ENCODE measurements at regions not wholly inside any gene's neighbourhood (a gene's known extent, or its start where the extent isn't known, plus 50 kb on each side); places are given as distances from the start of the nearest gene placed in this dataset.

DNA sequence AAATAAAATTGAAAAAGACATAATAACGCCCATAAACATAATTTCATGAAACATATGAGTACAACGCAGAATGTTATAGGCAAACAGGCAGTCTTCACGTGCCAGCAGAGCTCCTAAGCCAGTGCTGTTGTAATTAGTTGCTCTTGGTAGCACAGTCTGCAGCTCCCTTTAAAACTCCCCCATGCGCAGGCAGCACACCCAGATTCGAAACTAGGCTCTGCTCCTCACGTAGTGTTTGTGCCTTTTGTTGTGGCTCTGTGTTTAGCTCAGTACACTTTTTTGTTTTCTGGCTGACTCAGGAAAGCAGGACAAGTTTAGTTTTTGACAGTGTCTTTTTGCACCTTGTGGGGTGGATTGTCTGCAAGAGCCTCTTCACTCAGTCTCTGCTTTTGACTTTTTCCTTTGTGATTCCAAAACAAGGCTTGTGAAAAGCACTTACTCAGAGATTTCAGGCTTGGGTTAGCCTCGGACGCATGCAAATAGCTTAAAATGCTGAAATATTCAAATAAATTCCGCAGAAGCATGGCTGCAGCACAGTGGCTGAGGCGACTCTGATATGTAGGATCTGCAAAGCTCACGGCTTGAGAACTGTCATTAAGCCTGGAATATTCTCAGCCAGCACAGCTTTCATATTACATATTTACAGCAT is 113.6 kb downstream of the IRX1 start:
- DNase-seq (no peak), ATAC-seq (ENCODE audit: low read depth) (no peak)
- Histone ChIP-seq H3K4me2 (replicated peaks; ENCODE audit: low read depth, low read length, poor library complexity, severe bottlenecking) (no peak overlapping the region), H3K36me3 (replicated peaks in 1 of 2; ENCODE audit: control extremely low read depth in 1 of 2, control insufficient read depth in 1 of 2, extremely low read depth in 1 of 2, insufficient read depth in 2 of 2, low read length in 1 of 2) (no peaks in the 10 kb centered on the region), H2AFZ (ENCODE audit: insufficient read depth, low read depth, low read length, poor library complexity, severe bottlenecking) (no peak overlapping the region), H3K27me3 (replicated peaks in 1 of 4; ENCODE audit: control extremely low read depth in 1 of 4, control insufficient read depth in 3 of 4, insufficient read depth in 4 of 4, low read length in 3 of 4) (no peaks in the 10 kb centered on the region), H3K4me1 (ENCODE audit: control insufficient read depth in 2 of 2, insufficient read depth in 2 of 2, low read length in 2 of 2) (no peaks in the 10 kb centered on the region), H3K4me3 (ENCODE audit: control extremely low read depth in 1 of 5, extremely low read depth in 1 of 5, insufficient read depth in 1 of 5, low read depth in 2 of 5, low read length in 4 of 5) (no peak overlapping the region), H4K20me1 (ENCODE audit: control insufficient read depth, insufficient read depth, low read length, poor library complexity, severe bottlenecking) (no peaks in the 10 kb centered on the region), H3K79me2 (ENCODE audit: control insufficient read depth, insufficient read depth, low read length) (no peaks in the 10 kb centered on the region), H3K27ac (ENCODE audit: low read length in 2 of 2) (no peak overlapping the region), H3K9me3 (ENCODE audit: control extremely low read depth in 1 of 3, control insufficient read depth in 2 of 3, insufficient read depth in 1 of 3, low read length in 2 of 3) (no peaks in the 10 kb centered on the region), H3K9ac (ENCODE audit: low read length) (no peak overlapping the region)
- ChIA-PET CTCF (no interaction called here), POLR2A (no interaction called here)
- H3K27ac Mint-ChIP-seq, result no peak overlapping the region
- no peak for TF ChIP-seq EZH2 (IDR thresholded peaks at IDR 0.05; ENCODE audit: borderline replicate concordance, insufficient read depth, low read depth, low read length, poor library complexity, severe bottlenecking)
- TF ChIP-seq, protein P1, sequence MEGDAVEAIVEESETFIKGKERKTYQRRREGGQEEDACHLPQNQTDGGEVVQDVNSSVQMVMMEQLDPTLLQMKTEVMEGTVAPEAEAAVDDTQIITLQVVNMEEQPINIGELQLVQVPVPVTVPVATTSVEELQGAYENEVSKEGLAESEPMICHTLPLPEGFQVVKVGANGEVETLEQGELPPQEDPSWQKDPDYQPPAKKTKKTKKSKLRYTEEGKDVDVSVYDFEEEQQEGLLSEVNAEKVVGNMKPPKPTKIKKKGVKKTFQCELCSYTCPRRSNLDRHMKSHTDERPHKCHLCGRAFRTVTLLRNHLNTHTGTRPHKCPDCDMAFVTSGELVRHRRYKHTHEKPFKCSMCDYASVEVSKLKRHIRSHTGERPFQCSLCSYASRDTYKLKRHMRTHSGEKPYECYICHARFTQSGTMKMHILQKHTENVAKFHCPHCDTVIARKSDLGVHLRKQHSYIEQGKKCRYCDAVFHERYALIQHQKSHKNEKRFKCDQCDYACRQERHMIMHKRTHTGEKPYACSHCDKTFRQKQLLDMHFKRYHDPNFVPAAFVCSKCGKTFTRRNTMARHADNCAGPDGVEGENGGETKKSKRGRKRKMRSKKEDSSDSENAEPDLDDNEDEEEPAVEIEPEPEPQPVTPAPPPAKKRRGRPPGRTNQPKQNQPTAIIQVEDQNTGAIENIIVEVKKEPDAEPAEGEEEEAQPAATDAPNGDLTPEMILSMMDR (IDR thresholded peaks at IDR 0.05), result no peak
- WGBS (ENCODE audit: insufficient coverage), result 50% methylated on average over 5 of the region's 11 CpGs
- intact Hi-C loops (cut with micrococcal nuclease), result no loop called here
- H3K4me1 Mint-ChIP-seq, result no peaks in the 10 kb centered on the region
- no peaks in the 10 kb centered on the region for H3K9me3 Mint-ChIP-seq (ENCODE audit: insufficient read depth)
- H3K4me3 Mint-ChIP-seq, result no peak overlapping the region
- no peaks in the 10 kb centered on the region for H3K27me3 Mint-ChIP-seq

DNA sequence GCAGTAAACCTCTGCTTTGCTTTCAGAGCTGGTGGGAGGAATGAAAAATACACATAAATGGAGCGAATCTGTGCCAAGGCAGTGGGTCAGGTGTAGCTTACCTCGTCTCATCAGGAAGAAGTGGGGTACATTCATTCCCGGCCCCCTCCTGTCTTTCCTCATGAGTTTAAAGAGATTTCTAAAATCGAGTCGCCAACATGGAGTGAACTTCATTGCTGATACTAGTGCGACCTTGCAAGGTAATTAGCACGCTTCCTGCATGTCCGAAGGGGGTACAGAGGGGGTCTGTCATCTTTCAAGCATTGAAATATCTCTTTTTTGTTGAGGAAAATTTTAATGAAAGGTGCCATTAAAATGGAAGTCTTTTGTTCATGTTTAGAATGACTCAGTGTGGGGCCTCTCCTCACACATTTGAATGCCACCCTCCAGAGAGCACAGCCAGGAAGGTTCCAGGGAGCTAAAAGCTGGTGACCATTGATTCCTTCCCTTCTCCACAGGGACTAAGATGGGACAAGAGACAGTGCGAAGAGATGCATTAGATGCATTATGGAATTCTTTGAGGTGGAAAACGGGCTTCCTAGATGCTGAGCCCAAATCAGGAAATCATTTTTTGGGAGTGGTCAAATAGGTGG is 114.2 kb downstream of the IRX1 start:
- POLR2A ChIA-PET, result no interaction called here
- WGBS (ENCODE audit: insufficient coverage), result 60% methylated on average over 8 of the region's 10 CpGs
- no peak overlapping the region for H3K27ac Mint-ChIP-seq

More for the DNA sequence above, 114.2 kb downstream of the IRX1 start:
- H3K4me3 Mint-ChIP-seq, result no peak overlapping the region
- TF ChIP-seq, protein P1 (IDR thresholded peaks at IDR 0.05), result no peak
- no peak for TF ChIP-seq EZH2 (IDR thresholded peaks at IDR 0.05; ENCODE audit: borderline replicate concordance, insufficient read depth, low read depth, low read length, poor library complexity, severe bottlenecking)
- Histone ChIP-seq H3K4me2 (replicated peaks; ENCODE audit: low read depth, low read length, poor library complexity, severe bottlenecking) (no peak overlapping the region), H2AFZ (ENCODE audit: insufficient read depth, low read depth, low read length, poor library complexity, severe bottlenecking) (no peak overlapping the region), H3K4me1 (ENCODE audit: control insufficient read depth in 2 of 2, insufficient read depth in 2 of 2, low read length in 2 of 2) (no peaks in the 10 kb centered on the region), H3K9ac (ENCODE audit: low read length) (no peak overlapping the region), H3K79me2 (ENCODE audit: control insufficient read depth, insufficient read depth, low read length) (no peaks in the 10 kb centered on the region), H3K27ac (ENCODE audit: low read length in 2 of 2) (no peak overlapping the region), H4K20me1 (ENCODE audit: control insufficient read depth, insufficient read depth, low read length, poor library complexity, severe bottlenecking) (no peaks in the 10 kb centered on the region), H3K27me3 (replicated peaks in 1 of 4; ENCODE audit: control extremely low read depth in 1 of 4, control insufficient read depth in 3 of 4, insufficient read depth in 4 of 4, low read length in 3 of 4) (no peaks in the 10 kb centered on the region), H3K4me3 (ENCODE audit: control extremely low read depth in 1 of 5, extremely low read depth in 1 of 5, insufficient read depth in 1 of 5, low read depth in 2 of 5, low read length in 4 of 5) (no peak overlapping the region), H3K9me3 (ENCODE audit: control extremely low read depth in 1 of 3, control insufficient read depth in 2 of 3, insufficient read depth in 1 of 3, low read length in 2 of 3) (no peaks in the 10 kb centered on the region), H3K36me3 (replicated peaks in 1 of 2; ENCODE audit: control extremely low read depth in 1 of 2, control insufficient read depth in 1 of 2, extremely low read depth in 1 of 2, insufficient read depth in 2 of 2, low read length in 1 of 2) (no peaks in the 10 kb centered on the region)
- H3K9me3 Mint-ChIP-seq (ENCODE audit: insufficient read depth), result no peaks in the 10 kb centered on the region
- ATAC-seq (ENCODE audit: low read depth) (no peak), DNase-seq (no peak)
- no peaks in the 10 kb centered on the region for H3K27me3 Mint-ChIP-seq
- intact Hi-C loops (cut with micrococcal nuclease), result no loop called here
- CTCF ChIA-PET, result no interaction called here
- H3K4me1 Mint-ChIP-seq, result no peaks in the 10 kb centered on the region
